Caki2 (cell line): ENCODE measurements at regions not wholly inside any gene's neighbourhood (a gene's known extent, or its start where the extent isn't known, plus 50 kb on each side); places are given as distances from the start of the nearest gene placed in this dataset.
"Not testable (repeated sequence)": the region's sequence is repeated elsewhere in the genome, so short reads cannot be mapped to it uniquely, and the experiment has no call there.

Experiments
- DNase-seq: peaks from one replicate; pipeline ENCODE4 v3.0.0-alpha.2; 2015; ENCODE audit warnings: low read depth
- in situ Hi-C: cut with HindIII; loops from 2 replicates; pipeline ENCODE4 v1.10.0; 2016; ENCODE audit warnings: low sequenced_read_pairs, low pct_unique_long_range_greater_than_20kb, mixed read lengths

DNA sequence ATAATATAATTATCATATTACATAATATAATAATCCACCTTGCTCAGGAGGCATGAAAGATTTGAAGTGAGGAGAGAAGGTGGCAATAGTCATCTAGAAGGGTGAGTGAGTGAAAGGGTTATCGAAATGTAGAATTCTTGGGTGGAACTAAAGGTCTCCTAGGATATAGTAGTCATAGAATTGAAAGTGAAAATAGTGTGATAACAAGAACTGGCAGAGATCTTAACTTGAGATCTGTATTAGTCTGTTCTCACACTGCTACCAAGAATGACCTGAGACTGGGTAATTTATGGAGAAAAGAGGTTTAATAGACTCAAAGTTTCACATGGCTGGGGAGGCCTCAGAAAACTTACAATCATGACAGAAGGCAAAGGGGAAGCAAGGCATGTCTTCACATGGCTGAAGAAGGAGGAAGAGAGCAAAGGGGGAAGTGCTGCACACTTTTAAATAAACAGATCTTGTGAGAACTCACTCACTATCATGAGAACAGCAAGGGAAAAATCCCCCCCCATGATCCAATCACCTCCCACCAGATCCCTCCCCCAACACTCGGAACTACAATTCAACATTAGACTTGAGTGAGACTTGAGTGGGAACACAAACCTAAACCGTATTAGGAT lies 351.5 kb downstream of the NR4A2 start:
- in situ Hi-C loops: no loop called here

DNA sequence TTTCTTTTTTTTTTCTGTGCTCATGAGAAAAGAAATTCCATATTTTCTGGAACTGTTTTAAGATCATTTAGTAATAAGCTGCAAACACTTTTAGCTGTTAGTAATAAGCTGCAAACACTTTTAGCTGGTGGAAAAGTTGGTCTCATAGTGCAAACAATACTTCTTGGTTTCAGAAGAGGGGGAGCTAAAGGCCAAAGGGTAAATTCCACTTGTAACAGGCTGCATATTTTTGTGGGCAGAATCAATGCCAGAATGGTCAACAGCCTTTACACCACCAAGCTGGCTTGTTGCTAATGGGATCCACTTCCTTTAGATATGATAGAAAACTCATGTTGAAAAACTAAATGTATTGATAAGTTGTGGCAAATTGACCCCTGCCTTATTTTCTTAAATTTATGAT lies 356.8 kb downstream of the NR4A2 start:
- in situ Hi-C loops: no loop called here
- DNase-seq: no peak

More for the DNA sequence above, 351.5 kb downstream of the NR4A2 start:
- no peak for DNase-seq

DNA sequence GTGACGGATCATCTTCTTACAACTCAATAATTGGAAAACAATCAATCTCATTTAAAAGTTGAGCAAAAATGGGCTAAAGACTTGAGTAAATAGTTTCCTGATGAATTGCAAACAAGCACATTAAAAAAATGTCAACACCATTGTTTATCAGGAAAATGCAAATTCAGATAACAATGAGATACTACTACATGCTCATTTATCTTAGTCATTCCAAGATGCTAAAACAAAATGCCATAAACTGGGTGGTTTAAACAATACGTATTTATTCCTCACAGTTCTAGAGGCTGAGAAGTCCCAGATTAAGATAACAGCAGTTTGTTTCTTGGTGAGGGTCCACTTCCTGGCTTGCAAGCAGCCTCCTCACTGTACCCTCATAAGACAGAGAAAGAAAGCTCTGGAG lies 359.6 kb downstream of the NR4A2 start:
- in situ Hi-C loops: no loop called here
- no peak for DNase-seq

DNA sequence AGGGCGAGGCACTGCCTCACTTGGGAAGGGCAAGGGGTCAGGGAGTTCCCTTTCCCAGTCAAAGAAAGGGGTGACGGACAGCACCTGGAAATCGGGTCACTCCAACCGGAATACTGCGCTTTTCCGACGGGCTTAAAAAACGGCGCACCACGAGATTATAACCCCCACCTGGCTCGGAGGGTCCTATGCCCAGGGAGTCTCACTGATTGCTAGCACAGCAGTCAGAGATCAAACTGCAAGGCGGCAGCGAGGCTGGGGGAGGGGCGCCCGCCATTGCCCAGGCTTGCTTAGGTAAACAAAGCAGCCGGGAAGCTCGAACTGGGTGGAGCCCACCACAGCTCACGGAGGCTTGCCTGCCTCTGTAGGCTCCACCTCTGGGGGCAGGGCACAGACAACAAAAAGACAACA lies 366.5 kb downstream of the NR4A2 start:
- in situ Hi-C loops, DNase-seq: not testable (repeated sequence)

DNA sequence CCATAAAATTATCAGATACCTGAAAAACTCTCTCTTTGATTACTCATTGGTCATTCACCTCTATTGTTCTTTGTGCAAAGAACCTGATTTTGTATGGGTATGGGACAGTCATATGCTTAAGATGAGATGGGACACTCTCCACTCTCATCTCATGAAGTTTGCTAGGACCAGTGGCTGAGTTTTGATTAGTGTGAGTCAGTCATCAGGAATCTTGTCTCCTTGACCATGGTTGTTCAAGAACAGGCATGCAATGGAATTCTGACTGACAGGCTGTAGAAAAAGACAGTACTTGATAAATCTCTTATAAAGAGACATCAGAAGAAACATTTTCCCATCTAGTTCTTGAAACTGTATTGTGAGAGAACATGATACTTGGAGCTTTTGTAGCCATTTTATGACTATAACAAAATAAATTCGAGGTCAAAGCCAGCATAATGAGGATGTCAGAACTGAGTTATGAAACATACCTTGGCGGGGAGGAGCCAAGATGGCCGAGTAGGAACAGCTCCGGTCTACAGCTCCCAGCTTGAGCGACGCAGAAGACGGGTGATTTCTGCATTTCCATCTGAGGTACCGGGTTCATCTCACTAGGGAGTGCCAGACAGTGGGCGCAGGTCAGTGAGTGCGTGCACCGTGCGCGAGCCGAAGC lies 367.0 kb downstream of the NR4A2 start:
- no peak for DNase-seq
- in situ Hi-C loops: no loop called here

DNA sequence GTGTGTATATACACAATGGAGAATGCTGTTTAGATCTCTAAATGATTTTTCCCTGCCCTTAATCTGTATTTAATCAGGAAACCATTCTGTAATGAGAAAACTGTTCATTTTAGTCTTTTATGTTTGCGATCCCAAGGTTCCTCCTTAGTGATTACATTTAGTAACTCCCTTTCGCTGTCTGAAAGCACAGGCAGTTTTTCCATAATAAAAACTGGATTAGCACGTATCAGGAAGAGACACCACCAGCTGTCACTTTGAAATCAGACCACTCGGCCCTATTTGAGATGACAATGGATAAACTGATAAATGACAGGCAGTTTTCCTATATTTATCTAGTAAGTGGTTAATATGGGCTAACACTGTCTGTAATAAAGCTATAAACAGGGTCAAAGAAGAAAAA lies 370.9 kb downstream of the NR4A2 start:
- in situ Hi-C loops: no loop called here
- no peak for DNase-seq

DNA sequence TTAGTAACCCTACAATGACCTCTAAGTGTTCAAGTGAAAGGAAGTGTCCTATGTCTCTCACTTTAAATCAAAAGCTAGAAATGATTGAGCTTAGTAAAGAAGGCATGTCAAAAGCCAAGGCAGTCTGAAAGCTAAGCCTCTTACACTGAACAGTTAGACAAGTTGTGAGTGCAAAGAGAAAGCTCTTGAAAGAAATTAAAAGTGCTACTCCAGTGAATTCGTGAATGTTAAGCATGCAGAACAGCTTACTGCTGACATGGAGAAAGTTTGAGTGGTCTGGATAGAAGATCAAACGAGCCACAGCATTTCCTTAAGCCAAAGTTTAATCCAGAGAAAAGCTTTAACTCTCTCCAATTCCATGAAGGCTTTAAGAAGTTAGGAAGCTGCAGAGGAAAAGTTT lies 373.7 kb downstream of the NR4A2 start:
- no peak for DNase-seq
- in situ Hi-C loops: no loop called here

DNA sequence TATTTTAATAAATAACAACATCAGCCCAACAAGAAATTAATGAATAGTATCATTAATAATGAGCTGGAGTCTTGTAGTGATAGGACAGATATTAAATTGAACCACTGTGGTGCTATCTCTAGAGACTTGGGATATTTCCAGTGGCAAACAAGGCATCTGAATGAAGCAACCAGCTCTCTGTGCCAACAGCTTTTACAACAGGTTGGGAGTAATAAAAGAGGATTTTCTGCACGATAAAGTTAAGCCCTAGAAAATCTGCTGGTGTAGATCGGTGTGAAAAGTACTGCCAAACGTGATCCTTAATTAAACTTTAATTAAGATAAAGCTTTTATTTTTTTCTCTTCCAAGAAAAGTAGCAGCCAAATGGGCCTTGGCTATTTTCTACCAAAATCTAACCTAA lies 385.5 kb downstream of the NR4A2 start:
- DNase-seq: no peak
- in situ Hi-C loops: no loop called here

DNA sequence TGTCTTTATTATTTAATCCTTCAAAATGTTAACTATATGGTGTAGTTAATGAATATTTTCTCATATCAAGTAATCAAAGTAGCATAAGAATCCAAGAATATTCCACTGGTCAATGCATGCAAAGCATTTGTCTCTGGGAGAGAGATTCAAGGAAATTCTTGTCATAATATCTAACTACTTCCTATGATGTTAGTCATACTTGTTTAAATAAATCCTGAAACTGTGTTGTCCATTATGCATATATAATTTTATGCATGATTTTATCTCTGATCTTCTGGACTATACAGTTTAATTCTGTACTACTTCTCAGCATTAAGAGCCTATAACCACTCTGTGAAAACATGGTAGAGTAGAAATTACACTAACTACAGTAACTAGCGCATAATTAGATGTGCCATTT lies 388.3 kb downstream of the NR4A2 start:
- in situ Hi-C loops: no loop called here
- no peak for DNase-seq

DNA sequence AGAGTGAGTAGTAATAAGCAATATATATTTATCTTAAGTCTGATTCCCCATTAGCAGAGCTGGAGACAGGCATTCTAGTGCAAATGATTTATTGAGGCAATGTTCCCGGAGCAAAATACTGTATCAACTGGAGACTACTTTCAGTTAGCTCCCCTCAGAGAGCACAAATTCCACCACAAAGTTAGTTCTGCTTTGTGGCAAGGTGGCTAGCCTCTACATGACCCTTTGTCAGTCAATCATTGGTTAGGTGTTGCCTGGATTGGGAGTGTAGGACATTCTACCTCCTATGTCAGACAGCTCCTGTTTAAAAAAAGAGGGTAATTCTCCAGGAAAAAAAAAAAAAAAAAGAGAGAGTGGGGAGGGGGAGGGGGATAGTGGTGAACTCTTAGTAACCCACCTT lies 402.2 kb downstream of the NR4A2 start:
- no peak for DNase-seq
- in situ Hi-C loops: no loop called here

DNA sequence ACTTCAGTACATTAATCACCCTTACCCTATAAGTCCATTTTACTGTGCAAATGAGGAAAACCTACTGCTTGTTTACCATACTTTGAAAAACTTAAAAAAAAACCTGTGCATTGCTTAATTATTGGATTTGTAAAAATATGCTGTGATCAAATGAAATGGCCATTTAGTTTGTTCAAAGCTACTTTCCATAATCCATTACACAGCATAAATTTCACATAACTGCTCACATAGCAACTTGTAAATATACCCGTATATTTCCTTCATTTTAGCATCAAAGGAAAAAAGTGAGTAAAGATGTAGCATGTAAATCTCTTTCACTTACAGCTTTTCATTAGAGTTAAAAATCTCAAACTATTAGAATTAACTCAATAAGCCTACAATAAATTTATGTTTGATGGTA lies 415.1 kb downstream of the NR4A2 start:
- in situ Hi-C loops: no loop called here
- no peak for DNase-seq

DNA sequence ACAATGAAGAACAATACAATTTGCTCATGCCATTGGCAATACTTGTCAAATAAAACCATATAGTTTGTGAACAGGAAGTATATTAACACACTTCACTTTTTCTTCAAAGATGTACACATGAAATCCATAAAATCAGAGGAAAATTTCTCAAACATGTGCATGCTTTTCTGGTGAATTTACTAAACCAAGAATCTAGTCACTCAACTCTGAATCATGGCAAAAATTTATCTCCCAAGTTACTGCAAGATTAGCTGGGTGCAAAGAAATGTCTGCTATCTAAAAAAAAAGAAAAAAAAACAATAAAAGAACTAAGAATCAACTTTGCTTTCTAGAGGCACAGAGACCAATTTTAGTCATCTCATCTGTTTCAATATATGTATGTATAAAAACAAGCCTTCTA lies 419.2 kb downstream of the NR4A2 start:
- DNase-seq: no peak
- in situ Hi-C loops: no loop called here

DNA sequence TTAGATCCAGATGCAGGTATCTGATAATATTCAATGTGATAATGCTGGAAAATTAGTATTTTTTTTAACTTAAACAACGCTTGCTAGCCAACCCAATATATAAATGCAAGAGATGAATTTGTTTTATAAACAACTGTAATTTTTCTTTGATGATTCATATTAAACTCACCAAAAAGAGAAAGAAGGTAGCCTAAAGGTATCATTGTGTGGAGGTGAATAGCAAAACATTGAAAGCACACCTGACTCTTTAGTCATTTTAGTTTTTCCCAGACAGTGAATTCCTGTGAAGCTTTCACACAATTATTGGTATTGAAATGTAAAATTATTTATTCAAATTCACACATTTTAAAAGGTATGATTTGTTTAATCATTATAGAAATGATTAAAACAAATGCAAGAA lies 424.0 kb downstream of the NR4A2 start:
- in situ Hi-C loops: no loop called here
- DNase-seq: no peak

DNA sequence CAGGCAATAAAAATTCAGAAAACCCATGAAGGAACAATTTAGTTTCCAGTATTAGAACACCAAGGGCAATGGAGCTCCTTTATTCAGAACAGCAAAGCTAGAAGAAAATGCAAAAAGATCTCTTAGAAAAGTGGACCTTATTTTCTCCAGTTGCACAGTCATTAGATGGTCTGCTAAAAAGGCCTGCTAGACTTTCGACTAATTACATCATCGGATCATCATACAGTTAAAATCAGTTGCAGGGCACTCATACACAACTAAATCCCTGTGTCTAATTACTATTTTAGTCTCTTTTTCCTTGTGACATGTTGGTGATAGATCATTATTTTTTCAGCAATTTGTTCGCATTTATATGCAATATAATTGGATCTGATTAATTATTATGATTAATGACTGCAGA lies 425.3 kb downstream of the NR4A2 start:
- in situ Hi-C loops: no loop called here
- no peak for DNase-seq

DNA sequence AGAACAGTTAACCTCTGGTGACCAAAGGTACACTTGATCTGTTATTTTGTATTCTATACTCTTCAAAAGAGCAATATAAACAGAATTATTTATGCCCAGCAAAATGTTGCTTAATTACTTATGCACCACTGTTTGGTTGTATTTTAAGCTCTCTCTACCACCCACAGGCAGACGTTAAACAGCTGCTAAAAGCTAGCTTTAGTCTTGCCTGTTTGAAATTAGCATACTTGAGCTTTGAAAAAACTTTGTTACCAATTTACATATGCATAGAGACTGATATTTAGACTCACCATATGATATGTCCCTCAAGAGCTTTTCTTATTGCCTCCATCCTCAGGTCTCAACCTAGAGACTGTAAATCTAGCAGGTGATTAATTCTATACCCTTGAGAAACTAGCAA lies 426.9 kb downstream of the NR4A2 start:
- DNase-seq: no peak
- in situ Hi-C loops: no loop called here

DNA sequence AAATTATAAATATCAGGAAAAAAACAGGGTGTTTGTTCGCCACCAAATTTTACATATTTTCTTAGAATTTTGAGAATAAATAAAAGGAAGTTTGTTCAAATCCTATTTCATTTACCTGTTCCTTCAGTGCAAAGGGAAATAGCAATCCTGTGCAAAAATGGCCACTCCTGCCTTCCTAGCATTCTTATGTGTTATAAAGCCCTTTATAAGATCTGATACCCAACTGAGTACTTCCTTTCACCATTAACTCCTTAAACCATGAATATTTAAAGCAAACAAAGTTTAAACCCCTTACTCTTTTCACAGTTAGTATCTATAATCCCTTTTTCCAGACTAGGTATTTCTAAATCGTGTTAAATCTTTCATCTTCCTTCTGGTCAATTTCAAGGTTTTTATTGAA lies 427.8 kb downstream of the NR4A2 start:
- in situ Hi-C loops: no loop called here
- DNase-seq: no peak

DNA sequence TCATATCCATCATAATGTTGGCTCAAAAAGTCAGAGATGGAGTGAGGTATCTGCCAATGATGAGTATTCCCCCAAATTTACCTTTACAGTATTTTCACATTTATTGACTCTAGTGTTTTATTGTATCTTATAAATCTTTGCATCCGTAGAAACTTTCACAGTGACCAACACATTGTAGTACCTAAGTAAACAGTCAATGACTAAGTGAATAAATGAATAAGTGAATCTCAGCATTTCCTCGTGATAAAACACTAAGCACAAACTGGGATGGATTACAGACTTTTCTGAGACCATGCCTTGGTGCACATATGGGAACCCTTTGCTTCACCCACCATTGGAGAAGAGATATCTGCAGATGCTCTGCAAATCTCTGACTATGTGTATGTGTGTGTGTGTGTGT lies 429.9 kb downstream of the NR4A2 start:
- in situ Hi-C loops: no loop called here

DNA sequence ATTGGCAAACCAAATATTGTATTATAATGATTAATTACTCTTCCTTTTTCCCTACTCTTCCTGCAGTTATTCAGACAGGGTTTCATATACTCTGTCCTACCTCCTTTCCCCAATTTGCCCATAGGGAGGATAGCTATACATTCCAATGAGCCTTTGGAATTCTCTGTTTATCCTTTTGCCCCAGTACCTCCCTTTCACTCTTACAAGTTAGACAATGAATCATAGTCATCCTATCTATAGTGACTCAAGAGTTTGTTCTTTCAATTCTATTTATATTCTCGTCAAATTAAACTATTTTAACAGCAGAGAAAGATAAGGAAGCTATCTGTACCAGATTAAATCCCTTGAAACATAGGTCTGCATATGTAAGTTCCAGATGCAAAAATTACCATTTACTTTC lies 437.5 kb downstream of the NR4A2 start:
- no peak for DNase-seq
- in situ Hi-C loops: no loop called here

More for the DNA sequence above, 429.9 kb downstream of the NR4A2 start:
- DNase-seq: no peak

DNA sequence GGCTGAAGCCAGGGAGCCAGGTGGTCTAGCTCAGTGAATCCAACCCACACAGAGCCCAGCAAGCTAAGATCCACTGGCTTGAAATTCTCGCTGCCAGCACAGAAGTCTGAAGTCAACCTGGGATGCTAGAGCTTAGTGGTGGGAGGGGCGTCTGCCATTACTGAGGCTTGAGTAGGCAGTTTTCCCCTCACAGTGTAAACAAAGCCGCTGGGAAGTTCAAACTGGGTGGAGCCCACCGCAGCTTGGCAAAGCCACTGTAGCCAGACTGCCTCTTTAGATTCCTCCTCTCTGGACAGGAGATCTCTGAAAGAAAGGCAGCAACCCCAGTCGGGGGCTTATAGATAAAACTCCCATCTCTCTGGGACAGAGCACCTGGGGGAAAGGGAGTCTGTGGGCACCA lies 452.1 kb downstream of the NR4A2 start:
- in situ Hi-C loops: not testable (repeated sequence)
- DNase-seq: peak; percentile 4

DNA sequence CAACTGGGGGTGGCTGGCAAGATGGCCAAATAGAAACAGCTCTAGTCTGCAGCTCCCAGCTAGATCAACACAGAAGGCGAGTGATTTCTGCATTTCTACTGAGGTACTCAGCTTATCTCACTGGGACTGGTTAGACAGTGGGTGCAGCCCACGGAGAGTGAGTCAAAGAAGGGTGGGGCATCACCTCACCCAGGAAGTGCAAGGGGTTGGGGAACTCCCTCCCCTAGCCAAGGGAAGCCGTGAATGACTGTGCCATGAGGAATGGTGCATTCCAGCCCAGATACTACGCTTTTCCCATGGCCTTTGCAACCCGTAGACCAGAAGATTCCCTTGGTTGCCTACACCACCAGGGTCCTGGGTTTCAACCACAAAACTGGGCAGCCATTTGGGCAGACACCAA lies 452.6 kb downstream of the NR4A2 start:
- DNase-seq: peak; percentile 57
- in situ Hi-C loops: not testable (repeated sequence)
